Loucy (cell line): ENCODE measurements at regions not wholly inside any gene's neighbourhood (a gene's known extent, or its start where the extent isn't known, plus 50 kb on each side); places are given as distances from the start of the nearest gene placed in this dataset.

Experiments
- H2AFZ ChIP-seq: fragments of 200-600 bp; sonication (generic); 2 replicates; pipeline ENCODE4 v1.6.0; 2016; ENCODE audit warnings: antibody characterized with exemption, mild to moderate bottlenecking, low read length, moderate library complexity
- H3F3A ChIP-seq: fragments of 200-600 bp; 2 replicates; pipeline ENCODE4 v1.6.0; 2016; ENCODE audit warnings: antibody characterized with exemption, low read depth, mild to moderate bottlenecking
- H3K27me3 ChIP-seq: fragments of 200-600 bp; sonication (generic); 2 replicates; pipeline ENCODE4 v1.6.1; 2014; ENCODE audit warnings: low read length, mild to moderate bottlenecking; ENCODE audit not compliant: insufficient read depth, poor library complexity, severe bottlenecking
- H3K36me3 ChIP-seq: fragments of 200-600 bp; sonication (generic); 2 replicates; pipeline ENCODE4 v1.6.1; 2016; ENCODE audit warnings: low read length; ENCODE audit not compliant: insufficient read depth
- H3K4me1 ChIP-seq: fragments of 200-600 bp; sonication (generic); 2 replicates; pipeline ENCODE4 v1.5.1; 2014; ENCODE audit warnings: low read length, mild to moderate bottlenecking; ENCODE audit not compliant: insufficient read depth, poor library complexity, severe bottlenecking
- H3K4me2 ChIP-seq: fragments of 200-600 bp; sonication (generic); 2 replicates; pipeline ENCODE4 v1.6.0; 2014; ENCODE audit warnings: antibody characterized with exemption, low read length, low read depth, mild to moderate bottlenecking; ENCODE audit not compliant: poor library complexity, severe bottlenecking
- H3K4me3 ChIP-seq: fragments of 200-600 bp; sonication (generic); 2 replicates; pipeline ENCODE4 v1.5.1; 2014; ENCODE audit warnings: low read length, mild to moderate bottlenecking, mixed read lengths; ENCODE audit not compliant: poor library complexity, severe bottlenecking
- H3K79me2 ChIP-seq: fragments of 200-600 bp; sonication (generic); 2 replicates; pipeline ENCODE4 v1.6.1; 2014; ENCODE audit warnings: low read length; ENCODE audit not compliant: insufficient read depth
- H3K9ac ChIP-seq: fragments of 200-600 bp; sonication (generic); 2 replicates; pipeline ENCODE4 v1.6.0; 2014; ENCODE audit warnings: mild to moderate bottlenecking, low read depth, low read length, moderate library complexity; ENCODE audit not compliant: poor library complexity, severe bottlenecking
- H3K9me2 ChIP-seq: fragments of 200-600 bp; sonication (generic); replicated peaks from 2 replicates; pipeline ENCODE4 v1.6.1; 2016; ENCODE audit warnings: low read depth, low read length, mixed read lengths
- H3K9me3 ChIP-seq: fragments of 200-600 bp; sonication (generic); 2 replicates; pipeline ENCODE4 v1.6.1; 2014; ENCODE audit warnings: mild to moderate bottlenecking, antibody characterized with exemption, low read length, low read depth; ENCODE audit not compliant: insufficient read depth
- H4K20me1 ChIP-seq: fragments of 200-600 bp; sonication (generic); 2 replicates; pipeline ENCODE4 v1.6.0; 2014; ENCODE audit warnings: antibody characterized with exemption, low read length, mild to moderate bottlenecking; ENCODE audit not compliant: insufficient read depth, poor library complexity, severe bottlenecking
- EZH2phosphoT487 ChIP-seq: fragments of 200-600 bp; IDR thresholded peaks from 2 replicates; pipeline ENCODE4 v1.6.1; 2018; ENCODE audit warnings: antibody characterized with exemption, mild to moderate bottlenecking, moderate library complexity, borderline replicate concordance
- TF ChIP-seq, protein P1 (sequence below): fragments of 200-600 bp; sonication (generic); conservative IDR thresholded peaks from 2 replicates; pipeline ENCODE4 v1.5.1; 2014; ENCODE audit warnings: mild to moderate bottlenecking, antibody characterized with exemption, low read length

GRCh38 chr4:175953960-175954521, 111.6 kb upstream of the WDR17 start:
- Histone ChIP-seq H3K27me3 (no peaks in the 10 kb centered on the region), H3K9ac (no peak overlapping the region), H3K36me3 (no peaks in the 10 kb centered on the region), H2AFZ (no peak overlapping the region), H3K9me2 (no peaks in the 10 kb centered on the region), H3K9me3 (no peaks in the 10 kb centered on the region), H3K79me2 (no peaks in the 10 kb centered on the region), H4K20me1 (no peaks in the 10 kb centered on the region), H3K4me3 (no peak overlapping the region), H3K4me2 (no peak overlapping the region), H3K4me1 (no peaks in the 10 kb centered on the region), H3F3A (no peaks in the 10 kb centered on the region)
- TF ChIP-seq, protein P1, sequence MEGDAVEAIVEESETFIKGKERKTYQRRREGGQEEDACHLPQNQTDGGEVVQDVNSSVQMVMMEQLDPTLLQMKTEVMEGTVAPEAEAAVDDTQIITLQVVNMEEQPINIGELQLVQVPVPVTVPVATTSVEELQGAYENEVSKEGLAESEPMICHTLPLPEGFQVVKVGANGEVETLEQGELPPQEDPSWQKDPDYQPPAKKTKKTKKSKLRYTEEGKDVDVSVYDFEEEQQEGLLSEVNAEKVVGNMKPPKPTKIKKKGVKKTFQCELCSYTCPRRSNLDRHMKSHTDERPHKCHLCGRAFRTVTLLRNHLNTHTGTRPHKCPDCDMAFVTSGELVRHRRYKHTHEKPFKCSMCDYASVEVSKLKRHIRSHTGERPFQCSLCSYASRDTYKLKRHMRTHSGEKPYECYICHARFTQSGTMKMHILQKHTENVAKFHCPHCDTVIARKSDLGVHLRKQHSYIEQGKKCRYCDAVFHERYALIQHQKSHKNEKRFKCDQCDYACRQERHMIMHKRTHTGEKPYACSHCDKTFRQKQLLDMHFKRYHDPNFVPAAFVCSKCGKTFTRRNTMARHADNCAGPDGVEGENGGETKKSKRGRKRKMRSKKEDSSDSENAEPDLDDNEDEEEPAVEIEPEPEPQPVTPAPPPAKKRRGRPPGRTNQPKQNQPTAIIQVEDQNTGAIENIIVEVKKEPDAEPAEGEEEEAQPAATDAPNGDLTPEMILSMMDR: peak; percentile 41
- no peak for TF ChIP-seq EZH2phosphoT487

DNA sequence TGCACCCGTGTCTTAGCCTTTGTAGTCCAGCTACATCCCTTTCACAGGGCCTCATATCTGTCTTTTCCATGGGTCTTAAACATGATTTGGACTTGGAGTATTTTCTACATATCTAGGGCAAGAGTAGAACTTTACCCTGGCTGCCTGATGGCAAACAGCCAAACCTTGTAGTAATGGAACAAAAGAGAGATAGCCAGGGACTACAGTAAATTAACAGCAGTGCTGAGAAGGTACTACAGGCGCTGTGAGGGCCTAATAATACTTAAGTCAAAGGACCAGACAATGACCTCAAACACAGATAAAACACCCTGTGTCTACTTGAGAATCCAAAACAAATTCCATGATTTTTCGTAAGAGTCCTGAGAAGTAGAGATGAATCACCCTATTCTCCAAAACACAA, 111.0 kb upstream of the WDR17 start:
- Histone ChIP-seq H3K9me3 (no peaks in the 10 kb centered on the region), H3K4me1 (no peaks in the 10 kb centered on the region), H3K9me2 (no peaks in the 10 kb centered on the region), H3K4me2 (no peak overlapping the region), H2AFZ (no peak overlapping the region), H3F3A (no peaks in the 10 kb centered on the region), H3K4me3 (no peak overlapping the region), H3K27me3 (no peaks in the 10 kb centered on the region), H3K9ac (no peak overlapping the region), H3K79me2 (no peaks in the 10 kb centered on the region), H3K36me3 (no peaks in the 10 kb centered on the region), H4K20me1 (no peaks in the 10 kb centered on the region)
- TF ChIP-seq, protein P1: no peak
- TF ChIP-seq EZH2phosphoT487: no peak

DNA sequence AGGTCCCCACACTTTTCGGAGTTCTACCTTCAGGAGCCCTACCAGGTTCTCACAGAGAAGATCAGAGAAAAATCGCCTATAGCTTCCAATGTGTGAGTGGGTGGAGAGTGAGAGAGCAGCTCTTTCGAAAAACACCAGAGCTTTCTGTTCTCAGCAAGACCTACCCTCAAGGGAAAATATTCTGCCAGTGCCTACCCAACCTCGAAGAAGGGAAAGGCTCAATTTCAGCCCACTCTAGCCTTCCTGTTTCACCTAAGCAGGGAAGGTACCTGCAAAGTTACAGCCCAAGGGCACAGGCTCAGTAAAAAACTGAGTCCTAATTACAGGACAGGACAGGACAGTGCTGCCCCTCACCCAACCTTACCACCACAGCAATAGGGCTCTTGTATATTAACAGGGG, 104.0 kb upstream of the WDR17 start:
- TF ChIP-seq, protein P1: no peak
- TF ChIP-seq EZH2phosphoT487: no peak
- Histone ChIP-seq H3K4me2 (no peak overlapping the region), H3K4me3 (no peak overlapping the region), H3F3A (no peaks in the 10 kb centered on the region), H3K4me1 (no peaks in the 10 kb centered on the region), H3K36me3 (no peaks in the 10 kb centered on the region), H3K9me3 (no peaks in the 10 kb centered on the region), H3K9ac (no peak overlapping the region), H3K27me3 (no peaks in the 10 kb centered on the region), H2AFZ (no peak overlapping the region), H4K20me1 (no peaks in the 10 kb centered on the region), H3K79me2 (no peaks in the 10 kb centered on the region), H3K9me2 (no peaks in the 10 kb centered on the region)
